Sigmoid colon (tissue), 4 donors: ENCODE measurements at regions not wholly inside any gene's neighbourhood (a gene's known extent, or its start where the extent isn't known, plus 50 kb on each side); places are given as distances from the start of the nearest gene placed in this dataset.

Source experiments
- CTCF ChIP-seq, 4 experiments: fragments of 450-650 bp in 3 of 4; fragments of 200-600 bp in 1 of 4; IDR thresholded peaks; one replicate each; pipeline ENCODE4 v1.5.1; 2016 to 2019; ENCODE audit warnings: antibody characterized with exemption in 4 of 4, mild to moderate bottlenecking in 3 of 4, moderate library complexity in 2 of 4
- POLR2A ChIP-seq, 2 donors: fragments of 450-650 bp; IDR thresholded peaks; one replicate each; pipeline ENCODE4 v1.6.1; 2016; ENCODE audit warnings: antibody characterized with exemption in 2 of 2, mild to moderate bottlenecking in 2 of 2, moderate library complexity in 2 of 2
- POLR2AphosphoS5 ChIP-seq, 4 donors: sonication (generic); formaldehyde crosslinking; IDR thresholded peaks; one replicate each; pipeline ENCODE4 v1.6.1; 2017; ENCODE audit warnings: antibody characterized with exemption in 4 of 4

GRCh38 chr3:166860217-166860616, 519.9 kb downstream of the ZBBX start:
- TF ChIP-seq CTCF (IDR thresholded peaks at IDR 0.05) (no peak), POLR2AphosphoS5 (IDR thresholded peaks at IDR 0.05) (no peak), POLR2A (IDR thresholded peaks at IDR 0.05) (no peak)
